BLaER1 (cell line): ENCODE measurements at regions not wholly inside any gene's neighbourhood (a gene's known extent, or its start where the extent isn't known, plus 50 kb on each side); places are given as distances from the start of the nearest gene placed in this dataset.
"Not testable (repeated sequence)": the region's sequence is repeated elsewhere in the genome, so short reads cannot be mapped to it uniquely, and the experiment has no call there.

Experiments
- H3K27ac ChIP-seq: shearing (Covaris generic); formaldehyde crosslinking; 2 replicates; pipeline ENCODE4 v1.8.1; 2022
- H3K27me3 ChIP-seq: shearing (Covaris generic); formaldehyde crosslinking; 2 replicates; pipeline ENCODE4 v1.8.1; 2022
- H3K36me3 ChIP-seq: shearing (Covaris generic); formaldehyde crosslinking; 2 replicates; pipeline ENCODE4 v1.8.1; 2022
- H3K4me1 ChIP-seq: shearing (Covaris generic); formaldehyde crosslinking; 2 replicates; pipeline ENCODE4 v1.8.1; 2022
- H3K4me2 ChIP-seq: shearing (Covaris generic); formaldehyde crosslinking; 2 replicates; pipeline ENCODE4 v1.8.1; 2022
- H3K4me3 ChIP-seq: shearing (Covaris generic); formaldehyde crosslinking; 2 replicates; pipeline ENCODE4 v1.8.1; 2022
- H3K9ac ChIP-seq: shearing (Covaris generic); formaldehyde crosslinking; 2 replicates; pipeline ENCODE4 v1.8.1; 2022
- H3K9me3 ChIP-seq: shearing (Covaris generic); formaldehyde crosslinking; 2 replicates; pipeline ENCODE4 v1.8.1; 2022
- H4K20me1 ChIP-seq: shearing (Covaris generic); formaldehyde crosslinking; 2 replicates; pipeline ENCODE4 v1.8.1; 2022
- Cebpa-rat ChIP-seq: shearing (Covaris generic); IDR thresholded peaks from 2 replicates; pipeline ENCODE4 v1.8.1; 2022

DNA sequence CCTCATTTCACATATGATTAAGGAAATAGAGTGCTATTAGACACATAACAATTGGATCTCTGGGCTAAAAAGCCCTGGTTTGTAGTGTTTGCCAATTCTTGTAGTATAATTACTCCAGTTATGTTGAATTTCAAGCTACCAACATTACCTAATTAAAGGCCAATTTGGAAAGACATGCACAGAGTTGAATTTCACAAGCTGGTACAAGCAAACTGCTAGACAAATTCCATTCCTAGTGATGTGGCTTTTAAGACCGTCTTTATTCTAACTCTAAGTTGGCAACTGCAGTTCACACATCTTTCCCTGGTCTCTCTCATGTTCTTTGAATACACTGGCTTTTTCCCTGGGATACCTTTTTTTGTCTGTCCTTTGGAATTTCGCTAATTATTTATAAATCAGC lies 384.1 kb upstream of the CNTNAP2 start:
- Histone ChIP-seq H3K9me3 (no peaks in the 10 kb centered on the region), H3K9ac (no peak overlapping the region), H3K4me3 (no peak overlapping the region), H3K36me3 (no peaks in the 10 kb centered on the region), H3K4me2 (no peak overlapping the region), H4K20me1 (no peaks in the 10 kb centered on the region), H3K4me1 (no peaks in the 10 kb centered on the region), H3K27ac (no peak overlapping the region), H3K27me3 (no peaks in the 10 kb centered on the region)
- TF ChIP-seq Cebpa-rat = no peak

- TF ChIP-seq Cebpa-rat = no peak
- Histone ChIP-seq H3K36me3 (no peaks in the 10 kb centered on the region), H3K4me2 (no peak overlapping the region), H3K9ac (no peak overlapping the region), H3K4me3 (no peak overlapping the region), H3K27ac (no peak overlapping the region), H3K9me3 (no peaks in the 10 kb centered on the region), H3K27me3 (no peaks in the 10 kb centered on the region), H4K20me1 (no peaks in the 10 kb centered on the region), H3K4me1 (no peaks in the 10 kb centered on the region)
Measured at GRCh38 chr7:145729691-145730090, 386.9 kb upstream of the CNTNAP2 start.

GRCh38 chr7:145718129-145718528 lies 398.5 kb upstream of the CNTNAP2 start:
- no peak overlapping the region for H3K27ac ChIP-seq
- no peaks in the 10 kb centered on the region for H3K4me1 ChIP-seq
- H3K4me2 ChIP-seq = no peak overlapping the region
- no peaks in the 10 kb centered on the region for H3K36me3 ChIP-seq
- H3K27me3 ChIP-seq = no peaks in the 10 kb centered on the region
- H3K9me3 ChIP-seq = no peaks in the 10 kb centered on the region
- H3K9ac ChIP-seq = no peak overlapping the region
- no peaks in the 10 kb centered on the region for H4K20me1 ChIP-seq
- no peak overlapping the region for H3K4me3 ChIP-seq
- TF ChIP-seq Cebpa-rat = no peak

GRCh38 chr7:145700488-145700887 lies 416.1 kb upstream of the CNTNAP2 start:
- H3K27me3 ChIP-seq = no peaks in the 10 kb centered on the region
- no peaks in the 10 kb centered on the region for H3K9me3 ChIP-seq
- H3K36me3 ChIP-seq = no peaks in the 10 kb centered on the region
- H3K27ac ChIP-seq = no peak overlapping the region
- H3K9ac ChIP-seq = no peak overlapping the region
- H4K20me1 ChIP-seq = no peaks in the 10 kb centered on the region
- H3K4me1 ChIP-seq = no peaks in the 10 kb centered on the region
- H3K4me2 ChIP-seq = no peak overlapping the region
- no peak for TF ChIP-seq Cebpa-rat
- H3K4me3 ChIP-seq = no peak overlapping the region

DNA sequence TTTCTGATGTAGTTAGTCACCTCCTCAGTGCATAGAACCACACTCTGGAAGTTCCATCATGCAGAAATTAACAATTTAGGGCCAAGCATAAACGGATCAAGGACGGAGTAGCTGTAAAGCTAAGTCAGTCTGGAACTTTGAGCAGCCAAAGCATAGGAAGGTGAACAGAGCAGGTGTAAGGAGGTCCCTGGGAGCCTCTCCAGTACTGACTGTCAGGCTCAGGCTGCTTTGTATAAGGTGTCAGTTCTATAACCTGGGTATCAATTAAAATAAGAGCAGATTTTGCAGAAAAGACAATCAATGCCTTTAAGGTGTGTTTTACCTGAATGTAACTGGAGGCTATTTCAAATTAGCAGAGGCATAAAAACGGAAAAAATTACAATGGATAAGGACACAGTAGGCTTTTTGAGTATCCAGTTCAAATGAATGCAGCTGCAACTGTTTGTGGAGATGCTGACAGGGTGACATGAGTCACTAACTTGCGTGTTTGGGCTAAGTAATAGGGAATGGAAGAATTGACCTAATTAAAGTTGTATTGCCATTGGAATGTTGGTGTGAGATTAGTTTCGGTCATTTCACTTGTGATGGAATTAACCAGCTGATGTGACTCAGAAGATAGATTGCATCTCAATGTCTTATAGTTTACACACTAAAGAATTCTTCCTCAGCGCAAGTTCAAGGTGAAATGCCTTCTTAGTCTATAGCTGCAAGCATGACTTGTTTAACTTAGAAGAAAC lies 417.9 kb upstream of the CNTNAP2 start:
- no peaks in the 10 kb centered on the region for H3K36me3 ChIP-seq
- no peak for TF ChIP-seq Cebpa-rat
- no peak overlapping the region for H3K4me2 ChIP-seq
- H3K4me3 ChIP-seq = no peak overlapping the region
- no peaks in the 10 kb centered on the region for H3K27me3 ChIP-seq
- H3K4me1 ChIP-seq = no peaks in the 10 kb centered on the region
- no peak overlapping the region for H3K9ac ChIP-seq
- no peaks in the 10 kb centered on the region for H4K20me1 ChIP-seq
- H3K9me3 ChIP-seq = no peaks in the 10 kb centered on the region
- no peak overlapping the region for H3K27ac ChIP-seq

DNA sequence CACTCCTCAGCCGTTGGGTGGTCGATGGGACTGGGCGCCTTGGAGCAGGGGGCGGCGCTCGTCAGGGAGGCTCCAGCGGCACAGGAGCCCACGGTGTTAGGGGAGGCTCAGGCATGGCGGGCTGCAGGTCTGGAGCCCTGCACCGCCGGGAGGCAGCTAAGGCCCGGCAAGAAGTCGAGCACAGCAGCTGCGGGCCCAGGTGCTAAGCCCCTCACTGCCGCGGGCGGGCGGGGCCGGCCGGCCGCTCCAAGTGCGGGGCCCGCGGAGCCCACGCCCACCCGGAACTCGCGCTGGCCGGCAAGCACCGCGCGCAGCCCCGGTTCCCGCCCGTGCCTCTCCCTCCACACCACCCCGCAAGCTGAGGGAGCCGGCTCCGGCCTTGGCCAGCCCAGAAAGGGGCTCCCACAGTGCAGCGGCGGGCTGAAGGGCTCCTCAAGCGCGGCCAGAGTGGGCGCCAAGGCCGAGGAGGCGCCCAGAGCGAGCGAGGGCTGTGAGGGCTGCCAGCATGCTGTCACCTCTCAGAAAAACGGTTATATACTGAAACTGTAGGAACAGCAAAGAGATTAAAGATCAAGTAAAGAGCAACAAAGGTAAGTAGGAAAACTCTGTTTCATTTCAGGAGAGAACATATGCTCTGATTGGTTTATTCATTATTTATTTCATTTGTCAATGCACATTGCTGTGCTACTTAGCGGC lies 419.0 kb upstream of the CNTNAP2 start:
- not testable (repeated sequence) for H3K36me3 ChIP-seq, H3K4me1 ChIP-seq, H4K20me1 ChIP-seq, H3K9me3 ChIP-seq, H3K4me2 ChIP-seq, H3K27ac ChIP-seq, H3K4me3 ChIP-seq, H3K27me3 ChIP-seq, H3K9ac ChIP-seq

DNA sequence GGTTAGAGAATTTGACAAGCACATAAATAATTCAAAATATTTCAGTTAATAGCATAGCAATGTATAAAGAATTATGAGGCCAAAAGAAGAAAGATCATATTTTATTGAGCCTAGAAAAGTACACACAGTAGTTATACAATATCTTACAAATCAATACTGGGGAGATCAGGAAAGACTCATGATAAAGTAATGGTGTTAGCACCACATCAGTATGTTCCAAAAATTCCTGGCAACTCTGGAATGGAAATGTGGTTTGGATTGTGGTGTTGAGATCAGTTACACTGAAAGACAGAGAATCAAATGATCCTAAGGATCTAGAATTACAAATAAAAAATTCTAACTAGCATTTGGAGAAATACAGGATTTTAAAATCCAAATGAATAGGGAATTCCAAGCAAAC lies 420.5 kb upstream of the CNTNAP2 start:
- Histone ChIP-seq H3K36me3 (no peaks in the 10 kb centered on the region), H3K4me1 (no peaks in the 10 kb centered on the region), H3K4me2 (no peak overlapping the region), H3K27ac (no peak overlapping the region), H3K4me3 (no peak overlapping the region), H3K9ac (no peak overlapping the region), H4K20me1 (no peaks in the 10 kb centered on the region), H3K27me3 (no peaks in the 10 kb centered on the region), H3K9me3 (no peaks in the 10 kb centered on the region)
- TF ChIP-seq Cebpa-rat = no peak

GRCh38 chr7:145692237-145692950 lies 424.2 kb upstream of the CNTNAP2 start:
- H3K9ac ChIP-seq = no peak overlapping the region
- H3K36me3 ChIP-seq = no peaks in the 10 kb centered on the region
- no peaks in the 10 kb centered on the region for H3K27me3 ChIP-seq
- H3K4me2 ChIP-seq = no peak overlapping the region
- H3K4me3 ChIP-seq = no peak overlapping the region
- H3K27ac ChIP-seq = no peak overlapping the region
- H3K4me1 ChIP-seq = no peaks in the 10 kb centered on the region
- no peaks in the 10 kb centered on the region for H4K20me1 ChIP-seq
- no peak for TF ChIP-seq Cebpa-rat
- H3K9me3 ChIP-seq = no peaks in the 10 kb centered on the region

GRCh38 chr7:145691377-145691914 lies 425.2 kb upstream of the CNTNAP2 start:
- Histone ChIP-seq H3K4me2 (no peak overlapping the region), H3K27me3 (no peaks in the 10 kb centered on the region), H3K9ac (no peak overlapping the region), H3K4me3 (no peak overlapping the region), H3K4me1 (no peaks in the 10 kb centered on the region), H3K9me3 (no peaks in the 10 kb centered on the region), H3K27ac (no peak overlapping the region), H3K36me3 (no peaks in the 10 kb centered on the region), H4K20me1 (no peaks in the 10 kb centered on the region)
- no peak for TF ChIP-seq Cebpa-rat

DNA sequence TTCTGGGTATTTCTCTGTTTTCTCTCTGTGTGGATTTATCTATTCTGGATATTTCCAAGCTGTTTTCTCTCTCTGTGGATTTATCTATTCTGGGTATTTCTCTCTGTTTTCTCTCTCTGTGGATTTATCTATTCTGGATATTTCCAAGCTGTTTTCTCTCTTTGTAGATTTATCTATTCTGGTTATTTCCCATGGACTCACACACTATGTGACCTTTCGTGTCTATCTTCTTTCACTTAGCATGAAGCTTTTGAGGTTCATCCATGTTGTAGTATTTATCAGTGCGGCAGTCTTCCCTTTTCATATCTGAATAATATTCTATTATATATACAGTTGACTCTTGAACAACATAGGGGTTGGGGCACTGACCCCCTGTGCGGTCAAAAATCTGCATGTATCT lies 435.0 kb upstream of the CNTNAP2 start:
- Histone ChIP-seq H3K4me3 (no peak overlapping the region), H3K36me3 (no peaks in the 10 kb centered on the region), H3K4me1 (no peaks in the 10 kb centered on the region), H4K20me1 (no peaks in the 10 kb centered on the region), H3K9me3 (no peaks in the 10 kb centered on the region), H3K4me2 (no peak overlapping the region), H3K9ac (no peak overlapping the region), H3K27me3 (no peaks in the 10 kb centered on the region), H3K27ac (no peak overlapping the region)
- TF ChIP-seq Cebpa-rat = no peak
